PFSK-1 (cell line): ENCODE measurements at regions not wholly inside any gene's neighbourhood (a gene's known extent, or its start where the extent isn't known, plus 50 kb on each side); places are given as distances from the start of the nearest gene placed in this dataset.

Experiments used
- FOXP2 ChIP-seq: optimal IDR thresholded peaks from 2 replicates; pipeline ENCODE3; 2011; ENCODE audit warnings: borderline replicate concordance, control low read depth, inconsistent platforms; ENCODE audit not compliant: insufficient read depth; ENCODE audit errors: extremely low read length, extremely low read depth
- POLR2AphosphoS5 ChIP-seq: IDR thresholded peaks from 2 replicates; pipeline ENCODE4 v1.6.1; 2012; ENCODE audit warnings: low read depth, mild to moderate bottlenecking, control low read depth, low read length, moderate library complexity
- TAF1 ChIP-seq: IDR thresholded peaks from 2 replicates; pipeline ENCODE4 v1.6.1; 2012; ENCODE audit warnings: low read length, control low read depth, borderline replicate concordance; ENCODE audit not compliant: insufficient read depth

- no peak for TF ChIP-seq TAF1
- no peak for TF ChIP-seq POLR2AphosphoS5
- TF ChIP-seq FOXP2 = no peak
These were observed 240.5 kb downstream of the MREG start for GRCh38 chr2:215772634-215773563.
